OCI-LY1 (cell line): ENCODE measurements at regions not wholly inside any gene's neighbourhood (a gene's known extent, or its start where the extent isn't known, plus 50 kb on each side); places are given as distances from the start of the nearest gene placed in this dataset.

Source experiments
- EZH2 ChIP-seq: fragments of 200-600 bp; sonication (generic), shearing (Covaris generic); IDR thresholded peaks from 2 replicates; pipeline ENCODE4 v1.8.0; 2017; ENCODE audit warnings: borderline replicate concordance, mixed run types, mild to moderate bottlenecking, antibody characterized with exemption, low read length, moderate library complexity, mixed read lengths
- TF ChIP-seq, protein P1 (sequence below): fragments of 200-600 bp; sonication (generic), shearing (Covaris generic); IDR thresholded peaks from 2 replicates; pipeline ENCODE4 v1.5.1; 2017; ENCODE audit warnings: mild to moderate bottlenecking, antibody characterized with exemption, low read length, moderate library complexity, mixed read lengths

- TF ChIP-seq, protein P1, sequence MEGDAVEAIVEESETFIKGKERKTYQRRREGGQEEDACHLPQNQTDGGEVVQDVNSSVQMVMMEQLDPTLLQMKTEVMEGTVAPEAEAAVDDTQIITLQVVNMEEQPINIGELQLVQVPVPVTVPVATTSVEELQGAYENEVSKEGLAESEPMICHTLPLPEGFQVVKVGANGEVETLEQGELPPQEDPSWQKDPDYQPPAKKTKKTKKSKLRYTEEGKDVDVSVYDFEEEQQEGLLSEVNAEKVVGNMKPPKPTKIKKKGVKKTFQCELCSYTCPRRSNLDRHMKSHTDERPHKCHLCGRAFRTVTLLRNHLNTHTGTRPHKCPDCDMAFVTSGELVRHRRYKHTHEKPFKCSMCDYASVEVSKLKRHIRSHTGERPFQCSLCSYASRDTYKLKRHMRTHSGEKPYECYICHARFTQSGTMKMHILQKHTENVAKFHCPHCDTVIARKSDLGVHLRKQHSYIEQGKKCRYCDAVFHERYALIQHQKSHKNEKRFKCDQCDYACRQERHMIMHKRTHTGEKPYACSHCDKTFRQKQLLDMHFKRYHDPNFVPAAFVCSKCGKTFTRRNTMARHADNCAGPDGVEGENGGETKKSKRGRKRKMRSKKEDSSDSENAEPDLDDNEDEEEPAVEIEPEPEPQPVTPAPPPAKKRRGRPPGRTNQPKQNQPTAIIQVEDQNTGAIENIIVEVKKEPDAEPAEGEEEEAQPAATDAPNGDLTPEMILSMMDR: no peak
- no peak for TF ChIP-seq EZH2
Observed at GRCh38 chr22:48443680-48444079, 1384.0 kb downstream of the BRD1 start.
